Right atrium auricular region (tissue), 2 donors: ENCODE measurements at regions not wholly inside any gene's neighbourhood (a gene's known extent, or its start where the extent isn't known, plus 50 kb on each side); places are given as distances from the start of the nearest gene placed in this dataset.

Source experiments
- DNase-seq: peaks from one replicate; pipeline ENCODE4 v3.0.0-alpha.2; 2019; ENCODE audit warnings: low spot score
- H3K27ac ChIP-seq, 2 donors: fragments of 200-600 bp; sonication (generic); 1 replicate in 1 of 2; 2 replicates in 1 of 2; pipeline ENCODE4 v1.5.1; 2016 to 2019
- H3K27me3 ChIP-seq, 2 donors: fragments of 200-600 bp; sonication (generic); one replicate each; pipeline versions ENCODE4 v1.5.1 to v1.6.0; 2017 to 2019
- H3K36me3 ChIP-seq: fragments of 200-600 bp; sonication (generic); one replicate; pipeline ENCODE4 v1.5.1; 2016
- H3K4me1 ChIP-seq, 2 donors: fragments of 200-600 bp; sonication (generic); one replicate each; pipeline versions ENCODE4 v1.5.1 to v1.6.0; 2017 to 2019
- H3K4me3 ChIP-seq, 2 donors: fragments of 200-600 bp; sonication (generic); 1 replicate in 1 of 2; 2 replicates in 1 of 2; pipeline ENCODE4 v1.5.1; 2017 to 2019; ENCODE audit warnings: mild to moderate bottlenecking in 1 of 2, moderate library complexity in 1 of 2
- H3K9me3 ChIP-seq, 2 donors: fragments of 200-600 bp; sonication (generic); one replicate each; pipeline ENCODE4 v1.5.1; 2019
- CTCF ChIP-seq, 2 donors: fragments of 200-600 bp; sonication (generic); IDR thresholded peaks; one replicate each; pipeline ENCODE4 v1.5.1; 2019; ENCODE audit warnings: antibody characterized with exemption in 2 of 2

DNA sequence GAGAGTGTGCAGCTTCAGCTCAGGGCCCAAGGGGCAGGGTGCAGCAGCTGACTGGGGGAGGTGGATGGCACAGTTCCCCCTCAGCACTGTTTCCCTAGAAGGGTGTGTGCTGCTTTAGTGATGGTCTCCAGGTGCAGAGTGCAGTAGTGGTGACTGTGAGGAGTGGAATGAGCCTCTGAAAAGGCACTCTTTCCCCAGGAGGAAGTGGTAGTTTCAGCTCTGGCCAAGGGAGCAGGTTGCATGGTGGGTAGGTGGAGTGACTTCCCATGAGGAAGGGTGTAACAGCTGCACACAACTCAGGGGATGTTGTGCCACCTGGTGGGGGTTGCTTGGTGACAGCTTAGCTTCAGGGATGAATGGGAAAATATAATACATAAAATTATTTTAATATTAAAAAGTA, 251.5 kb upstream of the NXPH2 start:
- Histone ChIP-seq H3K9me3 (peaks cover 0 to 5% of the 10 kb centered on the region in 2 donors), H3K27ac (no peak overlapping the region)

GRCh38 chr2:139020287-139020686, 240.1 kb upstream of the NXPH2 start:
- H3K4me1 ChIP-seq = no peaks in the 10 kb centered on the region
- H3K27me3 ChIP-seq = no peaks in the 10 kb centered on the region
- no peak for TF ChIP-seq CTCF (IDR thresholded peaks at IDR 0.05)
- peaks cover 0 to 31% of the 10 kb centered on the region in 2 donors for H3K9me3 ChIP-seq
- no peaks in the 10 kb centered on the region for H3K36me3 ChIP-seq
- no peak for DNase-seq
- no peak overlapping the region for H3K4me3 ChIP-seq
- no peak overlapping the region for H3K27ac ChIP-seq

More for the DNA sequence above, 251.5 kb upstream of the NXPH2 start:
- Histone ChIP-seq H3K4me3 (no peak overlapping the region), H3K36me3 (no peaks in the 10 kb centered on the region), H3K27me3 (no peaks in the 10 kb centered on the region), H3K4me1 (no peaks in the 10 kb centered on the region)
- TF ChIP-seq CTCF (IDR thresholded peaks at IDR 0.05) = no peak
- DNase-seq = no peak

GRCh38 chr2:139018252-139018651, 238.1 kb upstream of the NXPH2 start:
- TF ChIP-seq CTCF (IDR thresholded peaks at IDR 0.05) = no peak

GRCh38 chr2:139007130-139007529, 226.9 kb upstream of the NXPH2 start:
- TF ChIP-seq CTCF (IDR thresholded peaks at IDR 0.05) = no peak
- H3K27ac ChIP-seq = no peak overlapping the region
- H3K4me3 ChIP-seq = no peak overlapping the region
- H3K36me3 ChIP-seq = no peaks in the 10 kb centered on the region
- no peaks in the 10 kb centered on the region for H3K4me1 ChIP-seq
- no peak for DNase-seq
- no peaks in the 10 kb centered on the region for H3K27me3 ChIP-seq
- H3K9me3 ChIP-seq = no peaks in the 10 kb centered on the region

More at GRCh38 chr2:139018252-139018651, 238.1 kb upstream of the NXPH2 start:
- no peaks in the 10 kb centered on the region for H3K27me3 ChIP-seq
- no peak overlapping the region for H3K27ac ChIP-seq
- DNase-seq = no peak
- no peaks in the 10 kb centered on the region for H3K4me1 ChIP-seq
- H3K36me3 ChIP-seq = no peaks in the 10 kb centered on the region
- peaks cover 0 to 31% of the 10 kb centered on the region in 2 donors for H3K9me3 ChIP-seq
- H3K4me3 ChIP-seq = no peak overlapping the region

- Histone ChIP-seq H3K4me1 (no peaks in the 10 kb centered on the region), H3K36me3 (no peaks in the 10 kb centered on the region), H3K27ac (no peak overlapping the region), H3K4me3 (no peak overlapping the region), H3K9me3 (no peaks in the 10 kb centered on the region), H3K27me3 (no peaks in the 10 kb centered on the region)
- no peak for TF ChIP-seq CTCF (IDR thresholded peaks at IDR 0.05)
- no peak for DNase-seq
Observed at GRCh38 chr2:139000131-139000785, 220.1 kb upstream of the NXPH2 start.
